ENCODE measurements at regions not wholly inside any gene's neighbourhood (a gene's known extent, or its start where the extent isn't known, plus 50 kb on each side); places are given as distances from the start of the nearest gene placed in this dataset.
"Not testable (repeated sequence)": the region's sequence is repeated elsewhere in the genome, so short reads cannot be mapped to it uniquely, and the experiment has no call there.

DNA sequence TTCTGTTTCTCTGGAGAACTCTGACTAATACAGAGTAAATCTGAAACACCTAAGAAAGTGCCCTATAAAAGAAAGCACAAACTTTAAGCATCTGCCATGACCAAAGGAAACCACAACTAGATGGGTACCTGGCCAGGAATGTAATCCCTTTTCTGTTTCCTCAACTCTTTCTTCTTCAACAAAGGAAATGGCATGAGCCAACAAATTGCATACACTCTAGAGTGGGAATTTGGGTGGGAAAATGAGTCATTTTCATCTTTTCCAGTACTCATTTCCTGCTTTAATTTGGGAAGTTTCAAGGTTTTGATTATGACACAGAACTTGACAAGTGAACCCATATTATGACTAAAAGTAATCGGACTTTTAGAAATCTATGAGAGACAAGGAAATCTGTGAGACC is 349.2 kb upstream of the RORB start:
- no peak overlapping the region for H3K4me3 ChIP-seq (ENCODE audit: low read depth, low read length)
- TF ChIP-seq CTCF (IDR thresholded peaks at IDR 0.05; ENCODE audit: insufficient read depth, low read length, missing control alignments) = no peak

DNA sequence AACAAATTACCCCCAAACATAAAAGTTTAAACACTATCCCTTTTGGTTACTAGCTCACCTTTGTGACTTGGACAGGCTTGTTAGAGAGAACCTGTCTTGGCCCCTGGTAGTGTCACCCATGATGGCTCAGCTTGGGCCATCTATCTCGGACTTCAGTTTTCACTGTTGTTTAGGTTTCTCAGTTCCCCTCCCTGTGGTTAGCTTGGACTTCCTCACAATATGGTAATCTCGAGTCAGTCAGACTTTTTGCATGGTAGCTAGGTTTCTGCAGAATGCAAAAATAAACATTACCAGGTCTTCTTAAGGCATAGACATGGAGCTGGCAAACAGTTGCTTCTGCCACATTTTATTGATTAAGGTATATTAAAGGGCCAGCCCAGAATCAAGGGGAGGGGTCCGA is 324.3 kb upstream of the RORB start:
- POLR2A ChIA-PET = no interaction called here
- TF ChIP-seq CTCF (IDR thresholded peaks at IDR 0.05; ENCODE audit: insufficient read depth, low read length, missing control alignments) = no peak
- DNase-seq (ENCODE audit: low read depth, low spot score) = no peak
- no peak overlapping the region for H3K4me3 ChIP-seq (ENCODE audit: low read depth, low read length)
- CTCF ChIA-PET = interaction anchor here (0.6 kb wide), 1 partner anchor 1119 kb away, joined by 3 read pairs; no protein-coding TSS in a partner anchor

More for the DNA sequence above, 349.2 kb upstream of the RORB start:
- POLR2A ChIA-PET = no interaction called here
- CTCF ChIA-PET = no interaction called here
- no peak for DNase-seq (ENCODE audit: low read depth, low spot score)

DNA sequence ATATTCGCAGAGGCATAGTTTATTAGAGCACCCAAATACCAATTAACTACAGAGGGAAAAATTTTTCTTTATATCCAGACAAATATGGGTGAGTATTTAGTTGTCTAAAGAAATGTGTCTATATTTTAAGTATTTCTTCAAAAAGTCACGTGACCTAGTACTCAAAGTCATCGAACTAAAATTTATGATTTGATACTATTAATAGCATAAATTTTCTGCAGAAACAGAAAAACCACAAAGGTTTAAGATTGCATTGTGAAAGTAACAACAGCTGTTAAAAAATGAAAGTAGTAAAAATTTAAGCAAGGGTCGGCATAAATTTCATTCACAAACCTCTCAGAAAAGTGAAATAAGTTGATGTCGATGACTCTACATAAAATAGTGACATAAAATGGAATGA is 323.9 kb upstream of the RORB start:
- no peak overlapping the region for H3K4me3 ChIP-seq (ENCODE audit: low read depth, low read length)
- POLR2A ChIA-PET = no interaction called here

DNA sequence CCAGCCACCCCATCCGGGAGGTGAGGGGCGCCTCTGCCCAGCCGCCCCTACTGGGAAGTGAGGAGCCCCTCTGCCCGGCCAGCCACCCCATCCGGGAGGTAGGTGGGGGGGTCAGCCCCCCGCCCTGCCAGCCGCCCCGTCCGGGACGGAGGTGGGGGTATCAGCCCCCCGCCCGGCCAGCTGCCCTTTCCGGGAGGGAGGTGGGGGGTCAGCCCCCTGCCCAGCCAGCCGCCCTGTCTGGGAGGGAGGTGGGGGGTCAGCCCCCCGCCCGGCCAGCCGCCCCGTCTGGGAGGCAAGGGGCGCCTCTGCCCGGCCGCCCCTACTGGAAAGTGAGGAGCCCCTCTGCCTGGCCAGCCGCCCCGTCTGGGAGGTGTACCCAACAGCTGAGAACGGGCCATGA is 299.4 kb upstream of the RORB start:
- POLR2A ChIA-PET; CTCF ChIA-PET; H3K4me3 ChIP-seq (ENCODE audit: low read depth, low read length); DNase-seq (ENCODE audit: low read depth, low spot score): not testable (repeated sequence)

More for the DNA sequence above, 323.9 kb upstream of the RORB start:
- CTCF ChIA-PET = no interaction called here
- no peak for DNase-seq (ENCODE audit: low read depth, low spot score)
- no peak for TF ChIP-seq CTCF (IDR thresholded peaks at IDR 0.05; ENCODE audit: insufficient read depth, low read length, missing control alignments)

GRCh38 chr9:74205056-74205455 is 292.1 kb upstream of the RORB start:
- POLR2A ChIA-PET = no interaction called here
- no peak for DNase-seq (ENCODE audit: low read depth, low spot score)
- TF ChIP-seq CTCF (IDR thresholded peaks at IDR 0.05; ENCODE audit: insufficient read depth, low read length, missing control alignments) = no peak
- CTCF ChIA-PET = no interaction called here
- H3K4me3 ChIP-seq (ENCODE audit: low read depth, low read length) = no peak overlapping the region

DNA sequence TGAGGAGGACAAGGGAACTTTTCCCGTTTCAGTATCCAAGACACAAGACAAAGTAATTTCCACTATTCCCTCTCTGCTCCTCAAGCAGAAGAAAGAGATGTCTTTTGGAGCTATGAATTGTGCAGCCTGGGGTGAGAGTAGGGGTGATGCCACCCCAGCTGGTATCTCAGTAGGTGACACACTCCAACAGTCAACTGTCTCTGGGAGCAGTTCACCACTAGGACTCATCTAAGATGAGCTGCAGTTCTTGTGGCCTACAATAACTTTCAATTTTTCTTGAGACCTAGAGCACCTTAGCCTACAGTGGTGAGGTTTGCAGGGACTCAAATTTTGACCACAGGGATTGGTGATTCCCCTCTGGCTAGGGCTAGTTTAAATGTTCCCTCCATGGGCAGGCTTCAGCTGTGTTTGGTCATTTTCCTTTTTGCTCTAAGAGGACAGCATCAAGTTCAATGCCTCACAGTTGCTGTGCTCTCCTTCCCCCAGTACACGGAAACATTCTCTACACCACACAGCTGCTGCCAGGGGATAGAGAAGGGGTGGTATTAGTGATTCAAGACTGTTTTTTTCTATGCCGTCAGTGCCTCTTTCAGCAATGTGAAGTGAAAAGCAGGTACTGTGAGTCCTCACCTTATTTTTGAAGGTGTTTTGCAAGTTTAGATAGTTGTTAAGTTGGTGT is 278.6 kb upstream of the RORB start:
- CTCF ChIA-PET = no interaction called here
- POLR2A ChIA-PET = no interaction called here
- no peak for TF ChIP-seq CTCF (IDR thresholded peaks at IDR 0.05; ENCODE audit: insufficient read depth, low read length, missing control alignments)
- no peak overlapping the region for H3K4me3 ChIP-seq (ENCODE audit: low read depth, low read length)
- DNase-seq (ENCODE audit: low read depth, low spot score) = no peak

- DNase-seq (ENCODE audit: low read depth, low spot score) = no peak
- no peak overlapping the region for H3K4me3 ChIP-seq (ENCODE audit: low read depth, low read length)
- ChIA-PET CTCF (no interaction called here), POLR2A (no interaction called here)
- TF ChIP-seq CTCF (IDR thresholded peaks at IDR 0.05; ENCODE audit: insufficient read depth, low read length, missing control alignments) = no peak
These were observed 276.8 kb upstream of the RORB start for GRCh38 chr9:74220327-74220726.

Data from AG04449 (cell line).